ENCODE measurements at regions not wholly inside any gene's neighbourhood (a gene's known extent, or its start where the extent isn't known, plus 50 kb on each side); places are given as distances from the start of the nearest gene placed in this dataset.
"Not testable (repeated sequence)": the region's sequence is repeated elsewhere in the genome, so short reads cannot be mapped to it uniquely, and the experiment has no call there.

GRCh38 chr10:56447613-56448012 lies 86.6 kb upstream of the ZWINT start:
- not testable (repeated sequence) for TF ChIP-seq CTCF (conservative IDR thresholded peaks at IDR 0.05; ENCODE audit: low read depth, low read length); EZH2 (IDR thresholded peaks at IDR 0.05; ENCODE audit: borderline replicate concordance, low read depth, low read length, poor library complexity, severe bottlenecking)
